ENCODE measurements at regions not wholly inside any gene's neighbourhood (a gene's known extent, or its start where the extent isn't known, plus 50 kb on each side); places are given as distances from the start of the nearest gene placed in this dataset.

- no peaks in the 10 kb centered on the region for H3K36me3 Mint-ChIP-seq
- no peak overlapping the region for H3K27ac Mint-ChIP-seq
- H3K27me3 Mint-ChIP-seq = peaks cover 4% of the 10 kb centered on the region
- no peak overlapping the region for H3K4me3 Mint-ChIP-seq
- DNase-seq (ENCODE audit: extremely low spot score, unreplicated experiment) = no peak
- H3K4me1 Mint-ChIP-seq (ENCODE audit: unreplicated experiment) = peaks cover 7% of the 10 kb centered on the region
- TF ChIP-seq CTCF (conservative IDR thresholded peaks at IDR 0.05) = no peak
- H3K9me3 Mint-ChIP-seq = no peaks in the 10 kb centered on the region
Measured at GRCh38 chr16:6929868-6930267, 402.8 kb upstream of the RBFOX1 start.

GRCh38 chr16:6926762-6927161, 405.9 kb upstream of the RBFOX1 start:
- H3K36me3 Mint-ChIP-seq = no peaks in the 10 kb centered on the region

GRCh38 chr16:6926341-6926740, 406.3 kb upstream of the RBFOX1 start:
- Mint-ChIP-seq H3K27ac (peak overlapping the region; percentile 70), H3K36me3 (no peaks in the 10 kb centered on the region), H3K9me3 (no peaks in the 10 kb centered on the region), H3K4me3 (peak overlapping the region; percentile 50), H3K27me3 (peaks cover 4% of the 10 kb centered on the region), H3K4me1 (ENCODE audit: unreplicated experiment) (peaks cover 7% of the 10 kb centered on the region)
- no peak for TF ChIP-seq CTCF (conservative IDR thresholded peaks at IDR 0.05)
- no peak for DNase-seq (ENCODE audit: extremely low spot score, unreplicated experiment)

More at GRCh38 chr16:6926762-6927161, 405.9 kb upstream of the RBFOX1 start:
- Mint-ChIP-seq H3K27me3 (peaks cover 4% of the 10 kb centered on the region), H3K27ac (peak overlapping the region; percentile 70), H3K9me3 (no peaks in the 10 kb centered on the region), H3K4me3 (peak overlapping the region; percentile 50), H3K4me1 (ENCODE audit: unreplicated experiment) (peaks cover 7% of the 10 kb centered on the region)
- DNase-seq (ENCODE audit: extremely low spot score, unreplicated experiment) = no peak
- no peak for TF ChIP-seq CTCF (conservative IDR thresholded peaks at IDR 0.05)

GRCh38 chr16:6918646-6919045, 414.0 kb upstream of the RBFOX1 start:
- Mint-ChIP-seq H3K27me3 (no peaks in the 10 kb centered on the region), H3K36me3 (no peaks in the 10 kb centered on the region)

GRCh38 chr16:6916946-6917345, 415.7 kb upstream of the RBFOX1 start:
- no peak for TF ChIP-seq CTCF (conservative IDR thresholded peaks at IDR 0.05)
- no peaks in the 10 kb centered on the region for H3K9me3 Mint-ChIP-seq
- H3K4me3 Mint-ChIP-seq = no peak overlapping the region
- H3K27ac Mint-ChIP-seq = no peak overlapping the region
- no peaks in the 10 kb centered on the region for H3K36me3 Mint-ChIP-seq
- H3K27me3 Mint-ChIP-seq = no peaks in the 10 kb centered on the region
- no peaks in the 10 kb centered on the region for H3K4me1 Mint-ChIP-seq (ENCODE audit: unreplicated experiment)
- DNase-seq (ENCODE audit: extremely low spot score, unreplicated experiment) = no peak

More at GRCh38 chr16:6918646-6919045, 414.0 kb upstream of the RBFOX1 start:
- no peak for TF ChIP-seq CTCF (conservative IDR thresholded peaks at IDR 0.05)
- Mint-ChIP-seq H3K9me3 (no peaks in the 10 kb centered on the region), H3K4me3 (no peak overlapping the region), H3K27ac (no peak overlapping the region), H3K4me1 (ENCODE audit: unreplicated experiment) (no peaks in the 10 kb centered on the region)
- no peak for DNase-seq (ENCODE audit: extremely low spot score, unreplicated experiment)

GRCh38 chr16:6913566-6913965, 419.1 kb upstream of the RBFOX1 start:
- no peak overlapping the region for H3K27ac Mint-ChIP-seq
- no peaks in the 10 kb centered on the region for H3K27me3 Mint-ChIP-seq
- no peak for DNase-seq (ENCODE audit: extremely low spot score, unreplicated experiment)
- no peaks in the 10 kb centered on the region for H3K36me3 Mint-ChIP-seq
- H3K9me3 Mint-ChIP-seq = no peaks in the 10 kb centered on the region
- no peak for TF ChIP-seq CTCF (conservative IDR thresholded peaks at IDR 0.05)
- H3K4me3 Mint-ChIP-seq = no peak overlapping the region
- H3K4me1 Mint-ChIP-seq (ENCODE audit: unreplicated experiment) = no peaks in the 10 kb centered on the region
